H9 (cell line): ENCODE measurements at regions not wholly inside any gene's neighbourhood (a gene's known extent, or its start where the extent isn't known, plus 50 kb on each side); places are given as distances from the start of the nearest gene placed in this dataset.

ENCODE experiments used
- DNase-seq: peaks from one replicate; pipeline ENCODE4 v3.0.0-alpha.2; 2017
- H2AFZ ChIP-seq: one replicate; pipeline ENCODE4 v1.6.1; 2013; ENCODE audit warnings: mild to moderate bottlenecking, low read length, control low read depth, moderate library complexity
- H2AK5ac ChIP-seq: 2 replicates; pipeline ENCODE4 v1.6.1; 2013; ENCODE audit warnings: low read length, control low read depth, mixed read lengths; ENCODE audit not compliant: insufficient read length
- H2BK120ac ChIP-seq: one replicate; pipeline ENCODE4 v1.6.1; 2013; ENCODE audit warnings: low read depth, mild to moderate bottlenecking, low read length, control low read depth, inconsistent platforms; ENCODE audit not compliant: poor library complexity, severe bottlenecking
- H2BK12ac ChIP-seq: 2 replicates; pipeline ENCODE4 v1.6.1; 2013; ENCODE audit warnings: low read length, control low read depth, mixed read lengths, low read depth; ENCODE audit not compliant: insufficient read length
- H2BK15ac ChIP-seq: 2 replicates; pipeline ENCODE4 v1.6.1; 2013; ENCODE audit warnings: low read depth, low read length, control low read depth
- H2BK20ac ChIP-seq: one replicate; pipeline ENCODE4 v1.6.1; 2013; ENCODE audit warnings: low read depth, mild to moderate bottlenecking, low read length, control low read depth, inconsistent platforms; ENCODE audit not compliant: poor library complexity, severe bottlenecking
- H2BK5ac ChIP-seq: 2 replicates; pipeline ENCODE4 v1.6.1; 2013; ENCODE audit warnings: low read length, control low read depth, mixed read lengths; ENCODE audit not compliant: insufficient read length
- H3K14ac ChIP-seq: 2 replicates; pipeline ENCODE4 v1.6.1; 2013; ENCODE audit warnings: low read length, control low read depth; ENCODE audit not compliant: insufficient read depth
- H3K18ac ChIP-seq: 2 replicates; pipeline ENCODE4 v1.6.1; 2013; ENCODE audit warnings: low read depth, mild to moderate bottlenecking, mixed read lengths, low read length, control low read depth; ENCODE audit not compliant: insufficient read length
- H3K23ac ChIP-seq: 2 replicates; pipeline ENCODE4 v1.6.1; 2013; ENCODE audit warnings: low read length, control low read depth, mixed read lengths, low read depth; ENCODE audit not compliant: insufficient read length
- H3K23me2 ChIP-seq: 2 replicates; pipeline ENCODE4 v1.6.1; 2013; ENCODE audit warnings: low read depth, mild to moderate bottlenecking, mixed read lengths, low read length, control low read depth; ENCODE audit not compliant: insufficient read length, poor library complexity, severe bottlenecking
- H3K27ac ChIP-seq: 2 replicates; pipeline ENCODE4 v1.5.1; 2013; ENCODE audit warnings: low read length, control low read depth, mixed read lengths, low read depth; ENCODE audit not compliant: insufficient read length
- H3K27me3 ChIP-seq: 2 replicates; pipeline ENCODE4 v1.6.1; 2013; ENCODE audit warnings: low read length, control low read depth, inconsistent platforms; ENCODE audit not compliant: insufficient read depth
- H3K4ac ChIP-seq: 2 replicates; pipeline ENCODE4 v1.6.1; 2013; ENCODE audit warnings: low read depth, mild to moderate bottlenecking, control low read depth, inconsistent platforms, low read length, moderate library complexity
- H3K4me1 ChIP-seq: 2 replicates; pipeline ENCODE4 v1.6.1; 2013; ENCODE audit warnings: low read length, control low read depth, inconsistent platforms; ENCODE audit not compliant: insufficient read depth
- H3K4me2 ChIP-seq: 2 replicates; pipeline ENCODE4 v1.6.1; 2013; ENCODE audit warnings: low read length, control low read depth, mixed read lengths; ENCODE audit not compliant: insufficient read length, insufficient read depth
- H3K56ac ChIP-seq: 2 replicates; pipeline ENCODE4 v1.6.1; 2013; ENCODE audit warnings: low read depth, mild to moderate bottlenecking, mixed read lengths, low read length, control low read depth; ENCODE audit not compliant: insufficient read length
- H3K79me1 ChIP-seq: 2 replicates; pipeline ENCODE4 v1.6.1; 2013; ENCODE audit warnings: low read depth, mild to moderate bottlenecking, moderate library complexity, low read length, control low read depth, inconsistent platforms; ENCODE audit not compliant: insufficient read depth, poor library complexity, severe bottlenecking
- H3K79me2 ChIP-seq: 2 replicates; pipeline ENCODE4 v1.6.1; 2013; ENCODE audit warnings: low read length, control low read depth, inconsistent platforms; ENCODE audit not compliant: insufficient read depth
- H3K9ac ChIP-seq: 2 replicates; pipeline ENCODE4 v1.6.1; 2013; ENCODE audit warnings: low read length, control low read depth, mixed read lengths; ENCODE audit not compliant: insufficient read length; ENCODE audit errors: extremely low read depth
- H3K9me3 ChIP-seq: one replicate; pipeline ENCODE4 v1.6.1; 2013; ENCODE audit warnings: low read depth, low read length, inconsistent platforms; ENCODE audit not compliant: control insufficient read depth
- H3T11ph ChIP-seq: one replicate; pipeline ENCODE4 v1.6.1; 2013; ENCODE audit warnings: mild to moderate bottlenecking, low read length, control low read depth, inconsistent platforms
- H4K20me1 ChIP-seq: one replicate; pipeline ENCODE4 v1.6.1; 2013; ENCODE audit not compliant: control insufficient read depth, insufficient read length, insufficient read depth
- H4K5ac ChIP-seq: 2 replicates; pipeline ENCODE4 v1.6.1; 2013; ENCODE audit warnings: low read depth, mild to moderate bottlenecking, mixed read lengths, low read length, control low read depth; ENCODE audit not compliant: insufficient read length
- H4K8ac ChIP-seq: replicated peaks from 2 replicates; pipeline ENCODE4 v1.6.1; 2013; ENCODE audit warnings: low read length, control low read depth, mixed read lengths, low read depth; ENCODE audit not compliant: insufficient read length
- H4K91ac ChIP-seq: 2 replicates; pipeline ENCODE4 v1.6.1; 2013; ENCODE audit warnings: low read depth, mild to moderate bottlenecking, moderate library complexity, mixed read lengths, low read length, control low read depth; ENCODE audit not compliant: insufficient read length
- H3K27ac Mint-ChIP-seq, 3 experiments: 2 replicates in 2 of 3; 3 replicates in 1 of 3; pipeline ENCODE4 v1.8.0; 2020 to 2021; ENCODE audit warnings: mixed read lengths in 3 of 3, mild to moderate bottlenecking in 1 of 3, moderate library complexity in 1 of 3
- H3K27me3 Mint-ChIP-seq: 2 replicates; pipeline ENCODE4 v1.8.0; 2021; ENCODE audit warnings: low read depth, mild to moderate bottlenecking, moderate library complexity, mixed read lengths
- H3K36me3 Mint-ChIP-seq, 3 experiments: 2 replicates in 2 of 3; 3 replicates in 1 of 3; pipeline ENCODE4 v1.8.0; 2020 to 2021; ENCODE audit warnings: low read depth in 3 of 3, mixed read lengths in 3 of 3; ENCODE audit not compliant: insufficient read depth in 1 of 3
- H3K4me1 Mint-ChIP-seq, 2 experiments: 2 replicates each; pipeline ENCODE4 v1.8.0; 2020; ENCODE audit warnings: mixed read lengths in 2 of 2
- H3K4me3 Mint-ChIP-seq, 2 experiments: 2 replicates in 1 of 2; 3 replicates in 1 of 2; pipeline ENCODE4 v1.8.0; 2020 to 2021; ENCODE audit warnings: mild to moderate bottlenecking in 2 of 2, mixed read lengths in 2 of 2, moderate library complexity in 1 of 2
- H3K9me3 Mint-ChIP-seq, 2 experiments: 2 replicates in 1 of 2; 3 replicates in 1 of 2; pipeline ENCODE4 v1.8.0; 2020; ENCODE audit warnings: mild to moderate bottlenecking in 2 of 2, mixed read lengths in 2 of 2, moderate library complexity in 1 of 2
- CTCF ChIP-seq: fragments of 200-600 bp; sonication (generic); conservative IDR thresholded peaks from 3 replicates; pipeline ENCODE4 v1.8.0; 2021; ENCODE audit warnings: antibody characterized with exemption, mild to moderate bottlenecking
- WGBS: extraction: QIAGEN DNeasy Blood & Tissue Kit; methylation state at CpG from one replicate; pipeline ENCODE4 v1.1.7; 2013; ENCODE audit warnings: missing lambda C conversion rate, low lambda C conversion rate, mixed read lengths; ENCODE audit not compliant: insufficient read length; ENCODE audit errors: extremely low coverage; 5-methylcytosine and 5-hydroxymethylcytosine counted together

GRCh38 chr16:55418586-55418985, 60.4 kb upstream of the MMP2 start:
- Mint-ChIP-seq H3K36me3 (no peaks in the 10 kb centered on the region), H3K27ac (no peak overlapping the region), H3K4me3 (no peak overlapping the region), H3K9me3 (no peaks in the 10 kb centered on the region), H3K4me1 (no peaks in the 10 kb centered on the region), H3K27me3 (peaks cover 58% of the 10 kb centered on the region)
- Histone ChIP-seq H2BK5ac (no peak overlapping the region), H3K4me2 (no peak overlapping the region), H2AK5ac (no peak overlapping the region), H3K14ac (no peak overlapping the region), H4K91ac (no peak overlapping the region), H4K5ac (no peak overlapping the region), H3K79me1 (no peaks in the 10 kb centered on the region), H3K56ac (no peak overlapping the region), H3K23me2 (no peaks in the 10 kb centered on the region), H3K9me3 (no peaks in the 10 kb centered on the region), H4K8ac (no peak overlapping the region), H3T11ph (no peak overlapping the region), H2BK20ac (no peak overlapping the region), H3K79me2 (no peaks in the 10 kb centered on the region), H3K27ac (no peak overlapping the region), H3K9ac (no peak overlapping the region), H2BK15ac (no peak overlapping the region), H2BK120ac (no peak overlapping the region), H3K27me3 (no peaks in the 10 kb centered on the region), H3K4me1 (no peaks in the 10 kb centered on the region), H3K23ac (no peak overlapping the region), H2AFZ (no peak overlapping the region), H2BK12ac (no peak overlapping the region), H3K4ac (no peak overlapping the region), H4K20me1 (no peaks in the 10 kb centered on the region), H3K18ac (no peak overlapping the region)
- DNase-seq = peak; percentile 35
- no CpG with 5 or more reads among the region's 2 CpGs for WGBS
- TF ChIP-seq CTCF = no peak
